Muscle layer of colon (tissue), 2 donors: ENCODE measurements at regions not wholly inside any gene's neighbourhood (a gene's known extent, or its start where the extent isn't known, plus 50 kb on each side); places are given as distances from the start of the nearest gene placed in this dataset.
"Not testable (repeated sequence)": the region's sequence is repeated elsewhere in the genome, so short reads cannot be mapped to it uniquely, and the experiment has no call there.

Source experiments
- H3K27ac ChIP-seq: one replicate; pipeline ENCODE4 v1.7.0; 2013; ENCODE audit warnings: low read depth, mild to moderate bottlenecking, low read length, moderate library complexity
- H3K27me3 ChIP-seq, 2 donors: one replicate each; pipeline ENCODE4 v1.7.0; 2013; ENCODE audit warnings: low read length in 2 of 2, mild to moderate bottlenecking in 2 of 2; ENCODE audit not compliant: insufficient read depth in 2 of 2, control insufficient read depth in 1 of 2
- H3K36me3 ChIP-seq: one replicate; pipeline ENCODE4 v1.7.0; 2013; ENCODE audit warnings: mild to moderate bottlenecking, low read length; ENCODE audit not compliant: insufficient read depth
- H3K4me1 ChIP-seq: one replicate; pipeline ENCODE4 v1.7.0; 2013; ENCODE audit warnings: mild to moderate bottlenecking, low read length; ENCODE audit not compliant: insufficient read depth
- H3K4me3 ChIP-seq, 2 donors: one replicate each; pipeline ENCODE4 v1.7.0; 2013; ENCODE audit warnings: low read length in 2 of 2, low read depth in 1 of 2, mild to moderate bottlenecking in 1 of 2, moderate library complexity in 1 of 2
- H3K9ac ChIP-seq: one replicate; pipeline ENCODE4 v1.7.0; 2013; ENCODE audit warnings: low read length
- H3K9me3 ChIP-seq: one replicate; pipeline ENCODE4 v1.7.0; 2013; ENCODE audit warnings: mild to moderate bottlenecking, low read length
- donor health status: abdominal sarcoma.
- donor health status: Adenocarcinoma of cecum.

GRCh38 chr2:207334624-207335371, 169.1 kb upstream of the KLF7 start:
- no peaks in the 10 kb centered on the region for H3K27me3 ChIP-seq
- peaks cover 11% of the 10 kb centered on the region for H3K4me1 ChIP-seq
- H3K9me3 ChIP-seq, result no peaks in the 10 kb centered on the region
- peak overlapping the region; percentile 39 for H3K27ac ChIP-seq
- H3K9ac ChIP-seq, result peak overlapping the region; percentile 20
- H3K36me3 ChIP-seq, result no peaks in the 10 kb centered on the region
- H3K4me3 ChIP-seq, result peak overlapping the region; percentile 9 to 46

- Histone ChIP-seq H3K27me3 (no peaks in the 10 kb centered on the region), H3K4me1 (peaks cover 11% of the 10 kb centered on the region), H3K9ac (no peak overlapping the region), H3K36me3 (no peaks in the 10 kb centered on the region), H3K4me3 (no peak overlapping the region), H3K9me3 (no peaks in the 10 kb centered on the region), H3K27ac (no peak overlapping the region)
Observed at GRCh38 chr2:207337234-207338219, 171.8 kb upstream of the KLF7 start.

GRCh38 chr2:207338220-207338607, 172.5 kb upstream of the KLF7 start:
- Histone ChIP-seq H3K27me3 (no peaks in the 10 kb centered on the region), H3K36me3 (no peaks in the 10 kb centered on the region), H3K9ac (no peak overlapping the region), H3K9me3 (no peaks in the 10 kb centered on the region), H3K4me3 (no peak overlapping the region), H3K27ac (no peak overlapping the region), H3K4me1 (peaks cover 11% of the 10 kb centered on the region)

GRCh38 chr2:207338610-207339009, 172.9 kb upstream of the KLF7 start:
- no peaks in the 10 kb centered on the region for H3K27me3 ChIP-seq
- no peaks in the 10 kb centered on the region for H3K9me3 ChIP-seq
- H3K36me3 ChIP-seq, result no peaks in the 10 kb centered on the region
- H3K9ac ChIP-seq, result no peak overlapping the region
- H3K4me1 ChIP-seq, result peaks cover 11% of the 10 kb centered on the region
- H3K27ac ChIP-seq, result no peak overlapping the region
- no peak overlapping the region for H3K4me3 ChIP-seq

GRCh38 chr2:207341112-207341750, 175.5 kb upstream of the KLF7 start:
- Histone ChIP-seq H3K4me3 (no peak overlapping the region), H3K27me3 (no peaks in the 10 kb centered on the region)

GRCh38 chr2:207341804-207342203, 176.1 kb upstream of the KLF7 start:
- Histone ChIP-seq H3K4me1 (no peaks in the 10 kb centered on the region), H3K4me3 (no peak overlapping the region), H3K9ac (no peak overlapping the region), H3K9me3 (no peaks in the 10 kb centered on the region), H3K27ac (no peak overlapping the region), H3K36me3 (no peaks in the 10 kb centered on the region), H3K27me3 (no peaks in the 10 kb centered on the region)

More at GRCh38 chr2:207341112-207341750, 175.5 kb upstream of the KLF7 start:
- H3K27ac ChIP-seq, result no peak overlapping the region
- no peak overlapping the region for H3K9ac ChIP-seq
- no peaks in the 10 kb centered on the region for H3K36me3 ChIP-seq
- H3K9me3 ChIP-seq, result no peaks in the 10 kb centered on the region
- H3K4me1 ChIP-seq, result no peaks in the 10 kb centered on the region

GRCh38 chr2:207344596-207345394, 179.0 kb upstream of the KLF7 start:
- not testable (repeated sequence) for H3K4me3 ChIP-seq, H3K27me3 ChIP-seq, H3K4me1 ChIP-seq, H3K9ac ChIP-seq, H3K9me3 ChIP-seq, H3K36me3 ChIP-seq, H3K27ac ChIP-seq

- Histone ChIP-seq H3K9me3 (no peaks in the 10 kb centered on the region), H3K9ac (no peak overlapping the region), H3K27me3 (no peaks in the 10 kb centered on the region), H3K4me3 (no peak overlapping the region), H3K4me1 (no peaks in the 10 kb centered on the region), H3K27ac (no peak overlapping the region), H3K36me3 (no peaks in the 10 kb centered on the region)
Observed at GRCh38 chr2:207351171-207351570, 178.6 kb upstream of the CREB1 start.

GRCh38 chr2:207352978-207353671, 176.6 kb upstream of the CREB1 start:
- no peak overlapping the region for H3K27ac ChIP-seq
- H3K36me3 ChIP-seq, result no peaks in the 10 kb centered on the region
- H3K9me3 ChIP-seq, result no peaks in the 10 kb centered on the region
- no peak overlapping the region for H3K4me3 ChIP-seq
- no peak overlapping the region for H3K9ac ChIP-seq
- H3K4me1 ChIP-seq, result no peaks in the 10 kb centered on the region
- H3K27me3 ChIP-seq, result no peaks in the 10 kb centered on the region

GRCh38 chr2:207353836-207354235, 175.9 kb upstream of the CREB1 start:
- no peaks in the 10 kb centered on the region for H3K27me3 ChIP-seq
- no peak overlapping the region for H3K9ac ChIP-seq
- H3K9me3 ChIP-seq, result no peaks in the 10 kb centered on the region
- no peaks in the 10 kb centered on the region for H3K4me1 ChIP-seq
- no peaks in the 10 kb centered on the region for H3K36me3 ChIP-seq
- H3K4me3 ChIP-seq, result no peak overlapping the region
- H3K27ac ChIP-seq, result no peak overlapping the region
